ENCODE measurements at regions not wholly inside any gene's neighbourhood (a gene's known extent, or its start where the extent isn't known, plus 50 kb on each side); places are given as distances from the start of the nearest gene placed in this dataset.

GRCh38 chr11:92688416-92688815 lies 281.0 kb upstream of the MTNR1B start:
- H3K4me3 Mint-ChIP-seq, result no peak overlapping the region
- Histone ChIP-seq H3K4me1 (no peaks in the 10 kb centered on the region), H3K27me3 (no peaks in the 10 kb centered on the region), H3K27ac (no peak overlapping the region), H3F3A (ENCODE audit: low read depth) (no peaks in the 10 kb centered on the region), H3K9me3 (ENCODE audit: low read depth) (no peaks in the 10 kb centered on the region), H3K36me3 (no peaks in the 10 kb centered on the region), H2AFZ (replicated peaks) (no peak overlapping the region), H3K4me3 (no peak overlapping the region), H4K20me1 (ENCODE audit: low read depth) (no peaks in the 10 kb centered on the region), H3K4me2 (no peak overlapping the region), H3K9ac (no peak overlapping the region), H3K79me2 (ENCODE audit: low read depth) (no peaks in the 10 kb centered on the region)
- TF ChIP-seq EZH2 (IDR thresholded peaks at IDR 0.05), result no peak
- TF ChIP-seq EZH2phosphoT487 (IDR thresholded peaks at IDR 0.05), result no peak
- TF ChIP-seq CTCF (IDR thresholded peaks at IDR 0.05), result no peak
- no peak overlapping the region for H3K27ac Mint-ChIP-seq
- no peak for DNase-seq (ENCODE audit: low spot score)
- H3K36me3 Mint-ChIP-seq, result peaks cover 2% of the 10 kb centered on the region
- H3K27me3 Mint-ChIP-seq (ENCODE audit: insufficient read depth, low read depth), result no peaks in the 10 kb centered on the region
- H3K9me3 Mint-ChIP-seq, result no peaks in the 10 kb centered on the region
- peaks cover 4% of the 10 kb centered on the region for H3K4me1 Mint-ChIP-seq

GRCh38 chr11:92692826-92693546 lies 276.5 kb upstream of the MTNR1B start:
- Mint-ChIP-seq H3K36me3 (peaks cover 4% of the 10 kb centered on the region), H3K4me3 (no peak overlapping the region), H3K27me3 (ENCODE audit: insufficient read depth, low read depth) (no peaks in the 10 kb centered on the region), H3K27ac (no peak overlapping the region), H3K9me3 (no peaks in the 10 kb centered on the region), H3K4me1 (peaks cover 23% of the 10 kb centered on the region)
- no peak overlapping the region for H2AFZ ChIP-seq (replicated peaks)
- H3K36me3 ChIP-seq, result no peaks in the 10 kb centered on the region
- H3K27me3 ChIP-seq, result no peaks in the 10 kb centered on the region
- no peaks in the 10 kb centered on the region for H3K9me3 ChIP-seq (ENCODE audit: low read depth)
- H3K4me1 ChIP-seq, result no peaks in the 10 kb centered on the region
- no peak for TF ChIP-seq EZH2phosphoT487 (IDR thresholded peaks at IDR 0.05)
- no peak for TF ChIP-seq CTCF (IDR thresholded peaks at IDR 0.05)
- TF ChIP-seq EZH2 (IDR thresholded peaks at IDR 0.05), result no peak
- no peaks in the 10 kb centered on the region for H3F3A ChIP-seq (ENCODE audit: low read depth)
- H3K79me2 ChIP-seq (ENCODE audit: low read depth), result no peaks in the 10 kb centered on the region
- no peak overlapping the region for H3K4me3 ChIP-seq
- no peak overlapping the region for H3K4me2 ChIP-seq
- no peaks in the 10 kb centered on the region for H4K20me1 ChIP-seq (ENCODE audit: low read depth)
- H3K9ac ChIP-seq, result no peak overlapping the region
- H3K27ac ChIP-seq, result no peak overlapping the region
- DNase-seq (ENCODE audit: low spot score), result no peak

GRCh38 chr11:92696076-92696475 lies 273.4 kb upstream of the MTNR1B start:
- peaks cover 27% of the 10 kb centered on the region for H3K4me1 Mint-ChIP-seq
- H3K4me1 ChIP-seq, result no peaks in the 10 kb centered on the region
- H3K36me3 Mint-ChIP-seq, result peaks cover 4% of the 10 kb centered on the region
- DNase-seq (ENCODE audit: low spot score), result no peak
- no peak overlapping the region for H3K4me3 ChIP-seq
- no peaks in the 10 kb centered on the region for H3K79me2 ChIP-seq (ENCODE audit: low read depth)
- no peak overlapping the region for H3K9ac ChIP-seq
- H3K4me3 Mint-ChIP-seq, result no peak overlapping the region
- no peak overlapping the region for H2AFZ ChIP-seq (replicated peaks)
- H4K20me1 ChIP-seq (ENCODE audit: low read depth), result no peaks in the 10 kb centered on the region
- no peak overlapping the region for H3K4me2 ChIP-seq
- no peaks in the 10 kb centered on the region for H3K36me3 ChIP-seq
- H3K27me3 Mint-ChIP-seq (ENCODE audit: insufficient read depth, low read depth), result no peaks in the 10 kb centered on the region
- H3K27me3 ChIP-seq, result no peaks in the 10 kb centered on the region
- H3K27ac Mint-ChIP-seq, result peak overlapping the region; percentile 23
- H3K27ac ChIP-seq, result no peak overlapping the region
- no peaks in the 10 kb centered on the region for H3F3A ChIP-seq (ENCODE audit: low read depth)
- H3K9me3 ChIP-seq (ENCODE audit: low read depth), result no peaks in the 10 kb centered on the region
- H3K9me3 Mint-ChIP-seq, result no peaks in the 10 kb centered on the region
- no peak for TF ChIP-seq EZH2phosphoT487 (IDR thresholded peaks at IDR 0.05)
- TF ChIP-seq EZH2 (IDR thresholded peaks at IDR 0.05), result no peak
- no peak for TF ChIP-seq CTCF (IDR thresholded peaks at IDR 0.05)
